ENCODE measurements at regions not wholly inside any gene's neighbourhood (a gene's known extent, or its start where the extent isn't known, plus 50 kb on each side); places are given as distances from the start of the nearest gene placed in this dataset.

GRCh38 chr1:102627145-102627544, 481.2 kb downstream of the COL11A1 start:
- Histone ChIP-seq H3K27me3 (replicated peaks; ENCODE audit: insufficient read depth, low read length) (no peaks in the 10 kb centered on the region), H3K4me3 (ENCODE audit: low read length) (no peak overlapping the region), H2AFZ (ENCODE audit: low read length) (no peak overlapping the region), H3K4me2 (ENCODE audit: low read depth, low read length) (no peak overlapping the region), H3K9me2 (replicated peaks; ENCODE audit: insufficient read depth, low read length) (no peaks in the 10 kb centered on the region), H3K4me1 (ENCODE audit: low read length) (no peaks in the 10 kb centered on the region), H3K9ac (ENCODE audit: low read length) (no peak overlapping the region), H4K20me1 (ENCODE audit: insufficient read depth, low read length) (no peaks in the 10 kb centered on the region), H3K79me2 (ENCODE audit: low read length) (no peaks in the 10 kb centered on the region), H3K36me3 (replicated peaks; ENCODE audit: insufficient read depth, low read length) (no peaks in the 10 kb centered on the region), H3F3A (ENCODE audit: insufficient read depth, low read length) (no peaks in the 10 kb centered on the region), H3K9me3 (replicated peaks; ENCODE audit: insufficient read depth, low read length) (no peaks in the 10 kb centered on the region), H3K27ac (ENCODE audit: low read length) (no peak overlapping the region)
- TF ChIP-seq EZH2phosphoT487 (IDR thresholded peaks at IDR 0.05; ENCODE audit: low read length) = no peak
- TF ChIP-seq EZH2 (optimal IDR thresholded peaks at IDR 0.05; ENCODE audit: low read depth, low read length) = no peak
- TF ChIP-seq, protein P1, sequence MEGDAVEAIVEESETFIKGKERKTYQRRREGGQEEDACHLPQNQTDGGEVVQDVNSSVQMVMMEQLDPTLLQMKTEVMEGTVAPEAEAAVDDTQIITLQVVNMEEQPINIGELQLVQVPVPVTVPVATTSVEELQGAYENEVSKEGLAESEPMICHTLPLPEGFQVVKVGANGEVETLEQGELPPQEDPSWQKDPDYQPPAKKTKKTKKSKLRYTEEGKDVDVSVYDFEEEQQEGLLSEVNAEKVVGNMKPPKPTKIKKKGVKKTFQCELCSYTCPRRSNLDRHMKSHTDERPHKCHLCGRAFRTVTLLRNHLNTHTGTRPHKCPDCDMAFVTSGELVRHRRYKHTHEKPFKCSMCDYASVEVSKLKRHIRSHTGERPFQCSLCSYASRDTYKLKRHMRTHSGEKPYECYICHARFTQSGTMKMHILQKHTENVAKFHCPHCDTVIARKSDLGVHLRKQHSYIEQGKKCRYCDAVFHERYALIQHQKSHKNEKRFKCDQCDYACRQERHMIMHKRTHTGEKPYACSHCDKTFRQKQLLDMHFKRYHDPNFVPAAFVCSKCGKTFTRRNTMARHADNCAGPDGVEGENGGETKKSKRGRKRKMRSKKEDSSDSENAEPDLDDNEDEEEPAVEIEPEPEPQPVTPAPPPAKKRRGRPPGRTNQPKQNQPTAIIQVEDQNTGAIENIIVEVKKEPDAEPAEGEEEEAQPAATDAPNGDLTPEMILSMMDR (IDR thresholded peaks at IDR 0.05; ENCODE audit: low read length) = no peak
- DNase-seq = no peak

- TF ChIP-seq EZH2phosphoT487 (IDR thresholded peaks at IDR 0.05; ENCODE audit: low read length) (no peak), EZH2 (optimal IDR thresholded peaks at IDR 0.05; ENCODE audit: low read depth, low read length) (no peak)
- TF ChIP-seq, protein P1 (IDR thresholded peaks at IDR 0.05; ENCODE audit: low read length) = no peak
- no peak overlapping the region for H2AFZ ChIP-seq (ENCODE audit: low read length)
- no peak overlapping the region for H3K9ac ChIP-seq (ENCODE audit: low read length)
- H3K36me3 ChIP-seq (replicated peaks; ENCODE audit: insufficient read depth, low read length) = no peaks in the 10 kb centered on the region
- H4K20me1 ChIP-seq (ENCODE audit: insufficient read depth, low read length) = no peaks in the 10 kb centered on the region
- no peak overlapping the region for H3K4me2 ChIP-seq (ENCODE audit: low read depth, low read length)
- H3K27ac ChIP-seq (ENCODE audit: low read length) = no peak overlapping the region
- no peaks in the 10 kb centered on the region for H3F3A ChIP-seq (ENCODE audit: insufficient read depth, low read length)
- no peaks in the 10 kb centered on the region for H3K9me2 ChIP-seq (replicated peaks; ENCODE audit: insufficient read depth, low read length)
- no peaks in the 10 kb centered on the region for H3K9me3 ChIP-seq (replicated peaks; ENCODE audit: insufficient read depth, low read length)
- no peaks in the 10 kb centered on the region for H3K79me2 ChIP-seq (ENCODE audit: low read length)
- DNase-seq = no peak
- no peaks in the 10 kb centered on the region for H3K4me1 ChIP-seq (ENCODE audit: low read length)
- no peaks in the 10 kb centered on the region for H3K27me3 ChIP-seq (replicated peaks; ENCODE audit: insufficient read depth, low read length)
- no peak overlapping the region for H3K4me3 ChIP-seq (ENCODE audit: low read length)
Observed at GRCh38 chr1:102615896-102616295, 492.4 kb downstream of the COL11A1 start.

DNA sequence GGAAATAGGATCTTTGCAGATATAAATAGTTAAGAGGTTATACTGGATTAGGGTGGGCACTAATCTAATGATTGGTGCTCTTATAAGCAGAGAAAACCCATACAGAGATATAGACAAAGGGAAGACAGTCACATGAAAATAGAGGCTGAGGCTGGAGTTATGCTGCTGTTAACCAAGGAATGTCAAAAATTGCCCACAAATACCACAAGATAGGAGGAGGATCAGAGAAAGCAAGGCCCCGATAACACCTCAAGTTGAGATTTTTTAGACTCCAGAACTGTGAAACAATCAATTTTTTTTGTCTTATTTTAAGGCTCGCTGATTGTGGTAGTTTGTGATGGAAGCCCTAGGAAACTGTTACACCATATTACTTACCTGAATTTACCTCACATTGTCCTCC, 513.2 kb downstream of the COL11A1 start:
- Histone ChIP-seq H3K79me2 (ENCODE audit: low read length) (no peaks in the 10 kb centered on the region), H3K36me3 (replicated peaks; ENCODE audit: insufficient read depth, low read length) (no peaks in the 10 kb centered on the region), H3K4me3 (ENCODE audit: low read length) (no peak overlapping the region), H3K4me2 (ENCODE audit: low read depth, low read length) (no peak overlapping the region), H3K4me1 (ENCODE audit: low read length) (no peaks in the 10 kb centered on the region), H3K27me3 (replicated peaks; ENCODE audit: insufficient read depth, low read length) (no peaks in the 10 kb centered on the region), H3K9me2 (replicated peaks; ENCODE audit: insufficient read depth, low read length) (no peaks in the 10 kb centered on the region), H2AFZ (ENCODE audit: low read length) (no peak overlapping the region), H3K27ac (ENCODE audit: low read length) (no peak overlapping the region), H3K9ac (ENCODE audit: low read length) (no peak overlapping the region), H3K9me3 (replicated peaks; ENCODE audit: insufficient read depth, low read length) (no peaks in the 10 kb centered on the region), H4K20me1 (ENCODE audit: insufficient read depth, low read length) (no peaks in the 10 kb centered on the region), H3F3A (ENCODE audit: insufficient read depth, low read length) (no peaks in the 10 kb centered on the region)
- DNase-seq = no peak
- TF ChIP-seq EZH2phosphoT487 (IDR thresholded peaks at IDR 0.05; ENCODE audit: low read length) = no peak
- no peak for TF ChIP-seq EZH2 (optimal IDR thresholded peaks at IDR 0.05; ENCODE audit: low read depth, low read length)
- TF ChIP-seq, protein P1 (IDR thresholded peaks at IDR 0.05; ENCODE audit: low read length) = no peak

All from MM.1S (cell line).